Fibroblast of upper back skin (primary cell): ENCODE measurements at regions not wholly inside any gene's neighbourhood (a gene's known extent, or its start where the extent isn't known, plus 50 kb on each side); places are given as distances from the start of the nearest gene placed in this dataset.

Source experiments
- DNase-seq: peaks from one replicate; pipeline ENCODE4 v3.0.0-alpha.2; 2013

DNA sequence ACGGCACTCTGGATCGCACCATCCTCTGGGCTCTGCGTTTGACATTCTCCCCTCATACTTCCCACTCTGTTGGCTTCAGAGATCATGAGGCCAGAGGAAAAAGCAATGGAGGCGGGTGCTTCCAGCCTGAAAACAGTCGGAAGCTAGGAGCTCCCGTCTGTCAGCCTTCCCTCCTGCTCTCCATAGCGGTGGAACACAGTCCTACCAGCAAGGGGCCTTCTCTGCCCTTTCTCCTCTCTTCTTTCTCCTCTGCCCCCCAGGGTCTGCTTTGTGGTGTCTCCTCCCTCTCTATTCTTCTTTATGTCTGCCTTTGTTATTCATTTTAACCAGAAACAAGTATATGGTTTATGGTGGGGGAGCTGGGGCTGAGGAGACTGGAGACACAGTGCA lies 152.5 kb upstream of the NFIB start:
- no peak for DNase-seq

DNA sequence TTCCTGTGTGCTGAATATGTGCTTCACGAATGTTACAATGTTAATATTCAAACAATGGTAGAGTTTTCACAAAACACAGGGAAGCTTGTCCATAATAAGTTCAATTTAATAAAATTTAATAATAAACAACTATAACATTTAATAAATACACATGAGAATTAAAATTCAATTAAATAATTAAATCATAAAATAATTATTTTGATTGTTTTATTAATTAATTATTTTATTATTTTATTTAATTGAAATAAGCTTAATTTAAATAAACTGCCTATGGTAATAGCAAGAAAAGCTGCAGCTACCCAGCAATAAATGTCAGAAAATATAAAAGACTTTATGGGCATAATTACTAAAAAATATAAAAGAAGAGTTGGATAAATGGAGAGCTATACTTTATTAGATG lies 149.0 kb upstream of the NFIB start:
- no peak for DNase-seq

GRCh38 chr9:14455243-14455642 lies 141.3 kb upstream of the NFIB start:
- DNase-seq, result no peak

DNA sequence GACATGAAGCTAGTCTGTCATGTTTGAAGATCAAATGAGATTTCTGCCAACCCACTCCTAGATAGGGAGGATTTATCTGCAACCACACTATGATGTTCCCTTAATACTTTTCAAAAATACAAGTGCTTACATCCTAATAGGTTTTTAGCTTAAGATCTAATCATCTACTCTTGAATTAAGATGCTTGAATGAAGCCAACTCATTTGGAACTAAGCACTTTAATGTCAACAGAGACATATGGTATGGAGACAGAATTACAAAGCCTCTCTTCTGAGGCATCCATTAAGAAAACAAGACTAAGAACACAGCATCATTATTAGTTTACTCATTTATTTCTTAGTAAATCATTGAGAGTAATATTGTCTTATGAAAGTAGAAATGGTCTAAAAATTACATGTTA lies 139.3 kb upstream of the NFIB start:
- DNase-seq, result no peak

GRCh38 chr9:14452539-14452938 lies 138.6 kb upstream of the NFIB start:
- no peak for DNase-seq

GRCh38 chr9:14451949-14452348 lies 138.0 kb upstream of the NFIB start:
- DNase-seq, result no peak

DNA sequence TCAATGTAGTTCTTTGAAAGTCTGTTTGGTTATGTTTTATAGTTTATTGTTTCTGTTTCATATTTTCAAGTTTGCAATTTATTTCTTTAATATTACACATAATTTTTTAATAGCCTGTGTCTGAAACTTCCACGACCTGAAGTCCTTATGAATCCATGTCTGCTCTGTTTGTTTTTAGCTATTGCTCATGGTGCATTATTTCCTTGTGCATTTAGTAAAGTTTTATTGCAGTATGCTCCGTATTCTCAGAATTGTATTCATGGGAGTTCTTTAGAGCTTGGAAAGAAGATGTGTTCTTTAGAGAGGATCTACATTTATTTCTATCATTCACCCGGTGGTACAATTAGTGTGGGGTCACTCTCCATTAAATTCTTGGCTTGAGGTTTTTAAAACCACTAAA lies 133.2 kb upstream of the NFIB start:
- no peak for DNase-seq

- no peak for DNase-seq
Observed at GRCh38 chr9:14445946-14446345, 132.0 kb upstream of the NFIB start.

GRCh38 chr9:14442956-14443355 lies 129.0 kb upstream of the NFIB start:
- no peak for DNase-seq

- DNase-seq, result no peak
Observed at GRCh38 chr9:14441976-14442651, 128.2 kb upstream of the NFIB start.

- DNase-seq, result no peak
Observed at GRCh38 chr9:14441115-14441514, 127.2 kb upstream of the NFIB start.

DNA sequence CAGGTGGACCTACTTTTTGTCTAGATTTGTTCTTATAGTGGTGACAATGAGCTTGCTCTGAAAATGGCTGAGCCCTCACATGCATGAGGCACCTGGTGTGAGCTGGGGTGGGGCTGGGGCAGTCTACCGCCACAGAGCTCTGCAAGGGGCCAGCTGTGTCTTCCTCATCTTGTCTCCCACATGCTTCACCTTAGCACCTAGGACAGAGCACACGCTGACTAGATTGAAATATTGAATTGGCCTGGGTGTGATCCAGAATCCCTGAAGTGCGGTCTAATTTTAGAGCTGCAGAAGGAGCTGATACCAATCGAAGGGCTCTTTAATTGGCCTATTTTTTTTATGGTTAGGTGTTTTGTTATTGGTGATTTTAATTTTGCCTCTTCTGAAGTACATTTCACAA lies 126.1 kb upstream of the NFIB start:
- DNase-seq, result no peak

DNA sequence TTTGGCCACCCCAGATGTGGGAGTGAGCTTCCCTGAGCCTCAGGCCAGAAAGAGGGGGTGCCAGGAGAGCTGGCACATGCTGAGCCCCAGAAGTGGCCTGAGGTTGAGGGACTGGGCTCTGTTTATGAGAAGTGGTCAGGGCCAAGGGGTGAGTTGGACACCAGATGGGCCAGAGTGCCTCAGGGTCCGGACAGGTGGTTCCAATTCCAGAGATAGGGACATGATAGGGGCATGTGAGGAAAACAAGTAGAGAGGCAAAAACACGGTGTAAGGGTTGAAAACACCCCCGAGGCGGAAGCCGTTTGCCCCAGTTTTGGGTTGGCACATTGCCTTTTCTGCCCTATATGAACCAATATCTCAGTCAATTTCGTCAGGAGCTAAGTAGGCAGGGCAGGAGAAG lies 125.6 kb upstream of the NFIB start:
- DNase-seq, result no peak

DNA sequence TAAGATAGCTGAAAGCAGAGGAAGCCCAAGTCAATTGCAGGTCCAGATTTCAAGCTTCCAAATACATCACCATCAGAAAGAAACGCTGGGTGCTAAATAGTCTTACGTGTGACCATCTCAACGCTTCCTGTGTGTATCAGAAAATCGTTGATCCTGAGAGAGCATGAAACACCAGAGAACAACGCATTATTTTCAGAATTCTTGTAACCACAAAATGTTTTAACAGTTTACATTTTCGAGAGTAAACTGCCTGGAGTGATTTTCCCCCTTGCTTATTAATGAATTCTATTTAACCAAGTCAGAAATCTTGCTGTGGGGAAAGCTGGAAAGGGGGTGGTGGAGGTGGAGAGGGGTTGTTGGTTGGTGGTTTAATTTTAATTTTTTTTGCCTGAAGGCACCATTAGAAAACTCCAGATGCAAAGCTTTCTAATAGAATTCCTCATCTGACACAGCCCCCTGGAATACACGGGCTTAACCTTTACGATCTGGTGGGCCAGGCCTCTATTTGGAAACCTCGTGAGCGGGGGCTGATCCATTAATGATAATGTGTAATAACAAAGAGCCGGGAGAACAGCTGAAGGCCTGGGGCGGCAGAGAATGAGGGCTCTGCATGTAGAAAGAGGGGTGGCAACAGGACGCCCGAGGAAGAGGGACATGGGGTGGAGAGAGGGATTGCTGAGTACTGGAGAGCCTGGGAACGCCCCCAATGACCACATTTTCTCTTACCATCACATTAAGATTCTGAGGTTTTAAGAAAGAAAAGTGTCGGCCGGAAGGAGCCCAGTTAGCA lies 124.5 kb upstream of the NFIB start:
- DNase-seq, result no peak

DNA sequence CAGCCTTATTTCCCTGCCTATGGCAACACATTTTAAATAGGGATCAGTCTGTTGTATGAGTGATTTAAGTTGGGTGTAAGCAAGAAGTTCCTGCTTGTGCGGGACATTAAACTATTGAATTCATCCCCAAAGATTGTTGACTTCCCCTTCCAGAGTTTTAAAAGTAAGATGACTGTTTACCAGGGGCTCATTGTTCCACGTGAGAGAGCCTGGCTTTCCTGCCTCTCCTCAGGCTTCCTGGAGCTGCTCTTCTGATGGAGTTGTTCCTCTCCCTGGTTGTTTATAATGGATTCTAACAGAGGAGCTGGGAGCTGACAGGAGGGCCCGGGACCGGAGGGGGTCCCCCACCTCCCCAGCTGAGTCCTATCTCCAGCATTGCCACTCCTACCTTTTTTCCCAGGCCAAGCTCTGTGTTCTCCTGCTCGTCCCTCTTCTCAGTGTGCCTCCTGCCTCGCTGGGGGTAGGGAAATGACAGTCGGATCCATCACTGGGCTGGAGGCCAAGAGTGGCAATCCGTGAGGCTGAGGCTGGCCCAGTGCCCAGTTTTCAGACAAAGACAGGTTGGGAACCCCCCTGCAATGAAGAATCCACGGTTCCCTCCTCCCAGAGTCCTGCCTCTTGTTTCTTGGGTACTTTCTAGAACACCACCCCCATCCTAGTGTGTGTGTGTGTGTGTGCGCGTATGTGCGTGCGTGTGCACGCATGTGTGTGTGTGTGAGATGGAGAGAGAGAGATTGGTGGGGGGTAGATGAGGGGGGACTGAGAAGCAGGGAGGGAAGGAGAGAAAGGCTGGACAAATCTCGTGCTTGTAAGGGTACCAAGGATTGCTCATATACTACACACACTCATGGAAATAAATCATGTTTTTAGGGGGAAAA lies 123.7 kb upstream of the NFIB start:
- no peak for DNase-seq

DNA sequence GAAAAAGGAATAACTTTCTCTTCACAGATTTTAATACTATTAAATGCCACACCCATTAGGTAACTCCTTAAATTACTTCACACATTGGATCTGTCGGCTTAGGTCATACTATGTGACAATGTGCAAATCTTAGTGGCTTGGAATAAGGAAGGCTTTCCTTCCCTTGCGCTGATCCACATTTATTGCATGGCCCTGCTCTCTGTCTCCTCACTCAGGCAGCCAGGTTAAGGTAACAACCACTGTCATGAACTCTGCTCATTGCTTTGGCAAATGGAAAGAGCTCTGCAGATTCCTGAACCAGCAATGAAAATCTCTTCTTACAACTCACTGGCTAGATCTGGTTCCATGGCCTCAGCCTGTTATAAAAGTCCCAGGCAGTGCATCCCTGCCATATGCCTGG lies 121.9 kb upstream of the NFIB start:
- DNase-seq, result no peak

GRCh38 chr9:14434971-14435718 lies 121.2 kb upstream of the NFIB start:
- no peak for DNase-seq

DNA sequence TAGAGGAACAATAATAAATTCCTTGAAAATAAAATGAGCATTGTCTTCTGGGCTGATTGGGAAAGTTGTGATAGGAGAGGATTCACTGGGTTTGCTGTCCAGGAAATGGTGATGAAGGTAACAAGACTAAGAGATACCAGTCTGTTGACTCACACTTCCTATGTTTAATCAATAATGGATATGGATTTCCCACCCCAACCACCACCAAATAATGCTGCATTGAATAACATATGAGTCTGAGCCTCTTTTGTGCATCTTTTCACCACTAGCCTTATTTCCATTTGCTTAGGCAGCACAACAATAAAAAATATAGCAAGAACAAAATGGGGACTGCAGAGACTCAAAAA lies 120.2 kb upstream of the NFIB start:
- DNase-seq, result no peak

- DNase-seq, result peak; percentile 67
Observed at GRCh38 chr9:14433351-14434157, 119.6 kb upstream of the NFIB start.

- DNase-seq, result no peak
Observed at GRCh38 chr9:14432666-14433350, 118.9 kb upstream of the NFIB start.

- peak; percentile 74 for DNase-seq
Observed at GRCh38 chr9:14428781-14429230, 114.9 kb upstream of the NFIB start.

GRCh38 chr9:14427419-14427818 lies 113.5 kb upstream of the NFIB start:
- DNase-seq, result no peak
